Calu3 (cell line): ENCODE measurements at regions not wholly inside any gene's neighbourhood (a gene's known extent, or its start where the extent isn't known, plus 50 kb on each side); places are given as distances from the start of the nearest gene placed in this dataset.

Source experiments
- BruUV-seq: library from RNA; stranded (reverse); fragments of 400-500 nt; replicated peaks from 2 replicates; lab custom pipeline; 2021; lab: Mats Ljungman, UMichigan
- CTCF ChIA-PET: fragments of 300-600 bp; sonication (Branson Sonifier 250); formaldehyde crosslinking; loops from one replicate; lab custom pipeline; 2022; ENCODE audit warnings: antibody characterized with exemption; lab: Charles Lee
- DNase-seq: peaks from one replicate; pipeline ENCODE4 v3.0.0; 2022
- H3K27ac Mint-ChIP-seq: one replicate; pipeline ENCODE4 v1.8.0; 2022; ENCODE audit warnings: mixed read lengths; ENCODE audit not compliant: unreplicated experiment
- H3K27me3 Mint-ChIP-seq: one replicate; pipeline ENCODE4 v1.8.0; 2022; ENCODE audit warnings: mixed read lengths; ENCODE audit not compliant: unreplicated experiment
- H3K36me3 Mint-ChIP-seq: one replicate; pipeline ENCODE4 v1.8.0; 2022; ENCODE audit warnings: mild to moderate bottlenecking, moderate library complexity, mixed read lengths; ENCODE audit not compliant: insufficient read depth, unreplicated experiment
- H3K4me1 Mint-ChIP-seq: one replicate; pipeline ENCODE4 v1.8.0; 2022; ENCODE audit warnings: mild to moderate bottlenecking, low read depth, mixed read lengths; ENCODE audit not compliant: unreplicated experiment
- H3K4me3 Mint-ChIP-seq: one replicate; pipeline ENCODE4 v1.8.0; 2022; ENCODE audit warnings: mild to moderate bottlenecking, low read depth, moderate library complexity, mixed read lengths; ENCODE audit not compliant: unreplicated experiment
- H3K9me3 Mint-ChIP-seq: one replicate; pipeline ENCODE4 v1.8.0; 2022; ENCODE audit warnings: low read depth, mixed read lengths; ENCODE audit not compliant: unreplicated experiment
- intact Hi-C: fragments of 100-400 bp; cut with micrococcal nuclease; formaldehyde crosslinking; loops from one replicate; pipeline ENCODE4 v1.10.0; 2022; ENCODE audit not compliant: unreplicated experiment
- TF ChIP-seq, protein P1 (sequence below): fragments of 200-600 bp; IDR thresholded peaks from one replicate; pipeline ENCODE4 v1.8.0; 2022; ENCODE audit warnings: antibody characterized with exemption; ENCODE audit not compliant: unreplicated experiment

DNA sequence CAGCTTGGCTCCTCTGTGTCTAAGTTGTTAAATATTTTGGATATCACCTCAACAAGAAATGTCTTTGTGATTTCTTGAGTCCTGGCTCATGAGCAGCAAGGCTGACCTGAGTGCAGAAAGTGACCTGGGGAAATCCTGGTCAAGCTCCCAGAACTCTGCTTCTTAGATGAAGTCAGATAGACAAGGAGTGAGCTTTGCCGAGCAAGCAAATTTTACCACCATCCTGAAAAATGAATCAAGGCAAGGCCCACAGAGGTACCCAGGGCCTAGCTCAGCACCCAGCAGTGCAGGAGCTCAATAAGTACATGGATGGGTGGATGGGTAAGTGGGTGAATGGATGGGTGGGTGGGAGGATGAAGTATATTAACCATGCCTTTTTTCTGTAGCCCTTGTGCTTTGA, 291.8 kb downstream of the UACA start:
- BruUV-seq: no TSS peak
- Mint-ChIP-seq H3K9me3 (peaks cover 2% of the 10 kb centered on the region), H3K4me1 (peaks cover 35% of the 10 kb centered on the region), H3K36me3 (peaks cover 8% of the 10 kb centered on the region), H3K4me3 (no peak overlapping the region), H3K27ac (no peak overlapping the region), H3K27me3 (peaks cover 24% of the 10 kb centered on the region)
- DNase-seq: no peak
- TF ChIP-seq, protein P1, sequence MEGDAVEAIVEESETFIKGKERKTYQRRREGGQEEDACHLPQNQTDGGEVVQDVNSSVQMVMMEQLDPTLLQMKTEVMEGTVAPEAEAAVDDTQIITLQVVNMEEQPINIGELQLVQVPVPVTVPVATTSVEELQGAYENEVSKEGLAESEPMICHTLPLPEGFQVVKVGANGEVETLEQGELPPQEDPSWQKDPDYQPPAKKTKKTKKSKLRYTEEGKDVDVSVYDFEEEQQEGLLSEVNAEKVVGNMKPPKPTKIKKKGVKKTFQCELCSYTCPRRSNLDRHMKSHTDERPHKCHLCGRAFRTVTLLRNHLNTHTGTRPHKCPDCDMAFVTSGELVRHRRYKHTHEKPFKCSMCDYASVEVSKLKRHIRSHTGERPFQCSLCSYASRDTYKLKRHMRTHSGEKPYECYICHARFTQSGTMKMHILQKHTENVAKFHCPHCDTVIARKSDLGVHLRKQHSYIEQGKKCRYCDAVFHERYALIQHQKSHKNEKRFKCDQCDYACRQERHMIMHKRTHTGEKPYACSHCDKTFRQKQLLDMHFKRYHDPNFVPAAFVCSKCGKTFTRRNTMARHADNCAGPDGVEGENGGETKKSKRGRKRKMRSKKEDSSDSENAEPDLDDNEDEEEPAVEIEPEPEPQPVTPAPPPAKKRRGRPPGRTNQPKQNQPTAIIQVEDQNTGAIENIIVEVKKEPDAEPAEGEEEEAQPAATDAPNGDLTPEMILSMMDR: no peak
- intact Hi-C loops: no loop called here
- CTCF ChIA-PET: no interaction called here

DNA sequence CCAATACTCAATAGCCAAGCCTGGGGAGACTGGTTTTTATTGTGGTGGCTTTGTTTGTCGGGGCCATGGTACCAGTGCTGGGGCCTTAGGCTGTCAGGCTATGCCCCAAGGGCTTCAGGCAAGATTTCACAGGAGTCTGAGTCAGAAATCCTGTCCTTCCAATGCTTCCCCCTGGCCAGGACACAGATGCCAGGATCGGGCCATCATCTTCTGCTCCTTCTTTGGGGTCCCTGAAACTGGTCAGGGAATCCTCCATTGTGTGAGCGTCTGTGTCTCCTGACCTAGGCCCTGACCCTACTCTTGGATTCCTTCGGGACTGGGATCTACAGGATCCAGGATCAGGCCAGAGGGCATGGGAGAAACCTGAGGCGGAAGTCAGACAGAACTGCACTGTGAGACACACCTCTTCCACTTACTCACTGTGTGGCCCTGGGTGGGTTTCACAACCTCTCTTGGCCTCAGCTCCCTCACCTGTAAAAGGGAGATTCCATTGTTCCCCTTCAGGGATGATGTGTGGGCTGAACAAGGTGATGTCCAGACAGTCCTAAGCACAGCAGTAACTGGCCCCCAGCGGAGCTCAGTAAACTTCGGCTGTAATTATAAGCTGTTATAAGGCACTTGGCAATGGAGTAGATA, 292.7 kb downstream of the UACA start:
- CTCF ChIA-PET: no interaction called here
- Mint-ChIP-seq H3K4me1 (peaks cover 27% of the 10 kb centered on the region), H3K27me3 (peaks cover 24% of the 10 kb centered on the region), H3K36me3 (peaks cover 8% of the 10 kb centered on the region), H3K4me3 (no peak overlapping the region), H3K9me3 (peaks cover 2% of the 10 kb centered on the region), H3K27ac (no peak overlapping the region)
- intact Hi-C loops: no loop called here
- no TSS peak for BruUV-seq
- TF ChIP-seq, protein P1: no peak
- DNase-seq: no peak

DNA sequence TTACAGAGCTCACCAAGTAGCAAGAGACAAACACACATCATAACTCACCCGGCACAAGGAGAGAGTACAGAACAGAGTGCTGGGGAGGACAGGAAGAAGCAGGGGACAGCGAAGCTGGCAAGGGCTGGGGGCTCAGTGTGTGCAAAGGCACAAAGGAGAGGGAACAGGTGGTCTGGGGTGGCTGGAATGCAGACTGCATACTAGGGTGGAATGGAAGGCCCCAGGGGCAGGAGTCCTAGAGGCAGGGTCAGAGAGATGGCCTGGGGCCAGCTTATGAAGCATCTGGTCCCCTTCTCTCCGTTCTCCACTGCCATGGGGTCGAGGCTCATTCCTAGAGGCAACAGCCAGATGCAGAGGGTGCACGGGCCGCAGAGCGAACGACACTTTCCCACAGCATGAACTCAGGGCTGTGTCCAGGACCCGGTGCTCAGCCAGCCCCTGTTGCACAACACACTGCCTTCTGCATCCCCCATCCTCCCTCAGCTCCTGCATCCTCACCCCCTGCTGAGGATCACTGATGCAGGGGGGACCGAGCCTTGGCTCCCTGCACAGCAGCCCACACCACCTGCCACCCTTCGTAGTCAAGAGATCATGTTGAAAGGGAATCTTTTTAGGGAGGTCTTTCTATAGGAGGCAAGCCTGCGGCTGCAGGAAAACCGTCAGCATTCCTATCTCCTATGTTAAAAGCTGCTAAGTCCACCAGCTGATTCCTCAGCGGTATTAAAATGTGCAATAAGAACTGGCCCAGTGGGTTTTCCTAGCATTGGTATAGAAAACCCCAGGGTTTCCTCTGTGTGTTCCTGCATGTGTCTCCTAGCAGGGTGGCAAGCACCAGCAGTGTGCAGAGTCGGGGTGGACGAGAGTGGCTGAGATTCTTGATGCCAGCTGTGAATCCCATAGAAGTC, 293.5 kb downstream of the UACA start:
- TF ChIP-seq, protein P1: no peak
- CTCF ChIA-PET: interaction anchor here (1.0 kb wide), 1 partner anchor 30 kb away, joined by 3 read pairs; no protein-coding TSS in a partner anchor
- peaks cover 24% of the 10 kb centered on the region for H3K27me3 Mint-ChIP-seq
- no peak overlapping the region for H3K27ac Mint-ChIP-seq
- H3K36me3 Mint-ChIP-seq: peaks cover 3% of the 10 kb centered on the region
- intact Hi-C loops: loop anchor here (5.0 kb wide), 1 partner anchor 38 kb away; no protein-coding TSS in a partner anchor
- BruUV-seq: no TSS peak
- H3K4me3 Mint-ChIP-seq: no peak overlapping the region
- H3K4me1 Mint-ChIP-seq: peaks cover 20% of the 10 kb centered on the region
- H3K9me3 Mint-ChIP-seq: peaks cover 2% of the 10 kb centered on the region
- DNase-seq: no peak

DNA sequence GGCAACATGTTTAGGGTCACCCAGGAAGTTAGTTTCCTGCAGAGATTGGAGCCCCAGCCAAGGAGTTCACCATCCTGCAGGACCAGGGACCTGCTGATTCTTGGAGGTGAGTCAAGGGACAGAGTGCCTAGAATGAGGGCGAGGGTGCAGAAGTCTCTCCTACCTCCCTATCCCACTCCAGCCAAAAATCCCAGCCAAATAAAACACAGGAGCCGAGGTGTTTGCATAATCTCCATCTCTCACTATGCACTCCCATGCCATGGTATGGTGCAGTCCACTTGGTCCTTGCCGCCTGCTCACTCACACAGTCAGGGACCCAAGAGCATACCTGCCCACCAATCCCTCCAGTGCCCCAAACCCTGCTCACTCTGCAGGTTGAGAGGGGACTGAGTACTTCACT, 294.2 kb downstream of the UACA start:
- intact Hi-C loops: loop anchor here (5.0 kb wide), 1 partner anchor 37 kb away; no protein-coding TSS in a partner anchor
- no peak overlapping the region for H3K27ac Mint-ChIP-seq

More for the DNA sequence above, 294.2 kb downstream of the UACA start:
- Mint-ChIP-seq H3K4me1 (peaks cover 12% of the 10 kb centered on the region), H3K4me3 (no peak overlapping the region), H3K36me3 (no peaks in the 10 kb centered on the region), H3K9me3 (peaks cover 2% of the 10 kb centered on the region), H3K27me3 (peaks cover 24% of the 10 kb centered on the region)
- CTCF ChIA-PET: interaction anchor here (1.0 to 1.4 kb wide), 2 partner anchors 31 to 36 kb away, joined by 3 read pairs; no protein-coding TSS in a partner anchor
- TF ChIP-seq, protein P1: no peak
- no TSS peak for BruUV-seq
- no peak for DNase-seq
